ENCODE measurements at regions not wholly inside any gene's neighbourhood (a gene's known extent, or its start where the extent isn't known, plus 50 kb on each side); places are given as distances from the start of the nearest gene placed in this dataset.

- TF ChIP-seq CTCF (IDR thresholded peaks at IDR 0.05) (no peak), POLR2A (IDR thresholded peaks at IDR 0.05) (no peak)
These were observed 381.8 kb downstream of the RRAGC start for GRCh38 chr1:38477811-38478210.
